Neural progenitor cell (in vitro differentiated cells): ENCODE measurements at regions not wholly inside any gene's neighbourhood (a gene's known extent, or its start where the extent isn't known, plus 50 kb on each side); places are given as distances from the start of the nearest gene placed in this dataset.

Experiments
- DNase-seq: peaks from one replicate; pipeline ENCODE4 v3.0.0-alpha.2; 2016; ENCODE audit warnings: low spot score
- H2AFZ ChIP-seq: fragments of 200-600 bp; sonication (generic); replicated peaks from 2 replicates; pipeline ENCODE4 v1.6.1; 2016; ENCODE audit warnings: antibody characterized with exemption
- H3F3A ChIP-seq: fragments of 200-600 bp; sonication (generic); 2 replicates; pipeline ENCODE4 v1.6.1; 2016; ENCODE audit warnings: antibody characterized with exemption, low read depth
- H3K27ac ChIP-seq: fragments of 200-600 bp; sonication (generic); 2 replicates; pipeline ENCODE4 v1.5.1; 2016; ENCODE audit warnings: mild to moderate bottlenecking
- H3K27me3 ChIP-seq: fragments of 200-600 bp; sonication (generic); 2 replicates; pipeline ENCODE4 v1.6.1; 2016; ENCODE audit warnings: mild to moderate bottlenecking, moderate library complexity
- H3K36me3 ChIP-seq: fragments of 200-600 bp; sonication (generic); 2 replicates; pipeline ENCODE4 v1.5.1; 2016
- H3K4me1 ChIP-seq: fragments of 200-600 bp; sonication (generic); 2 replicates; pipeline ENCODE4 v1.6.1; 2016; ENCODE audit warnings: mixed run types
- H3K4me2 ChIP-seq: fragments of 200-600 bp; sonication (generic); 2 replicates; pipeline ENCODE4 v1.6.1; 2016
- H3K4me3 ChIP-seq: fragments of 200-600 bp; sonication (generic); 2 replicates; pipeline ENCODE4 v1.5.1; 2016
- H3K79me2 ChIP-seq: fragments of 200-600 bp; sonication (generic); 2 replicates; pipeline ENCODE4 v1.6.1; 2016; ENCODE audit warnings: low read depth
- H3K9ac ChIP-seq: fragments of 200-600 bp; sonication (generic); 2 replicates; pipeline ENCODE4 v1.6.1; 2016
- H3K9me3 ChIP-seq: fragments of 200-600 bp; sonication (generic); 2 replicates; pipeline ENCODE4 v1.5.1; 2016; ENCODE audit warnings: low read depth
- H4K20me1 ChIP-seq: fragments of 200-600 bp; sonication (generic); 2 replicates; pipeline ENCODE4 v1.6.1; 2016; ENCODE audit warnings: low read depth
- H3K27ac Mint-ChIP-seq: 3 replicates; pipeline ENCODE4 v1.8.0; 2021; ENCODE audit warnings: mixed read lengths
- H3K27me3 Mint-ChIP-seq: 2 replicates; pipeline ENCODE4 v1.8.0; 2022; ENCODE audit warnings: low read depth, mild to moderate bottlenecking, inconsistent platforms, moderate library complexity, mixed read lengths; ENCODE audit not compliant: insufficient read depth
- H3K36me3 Mint-ChIP-seq: 3 replicates; pipeline ENCODE4 v1.8.0; 2021; ENCODE audit warnings: mixed read lengths
- H3K4me1 Mint-ChIP-seq: 3 replicates; pipeline ENCODE4 v1.8.0; 2021; ENCODE audit warnings: mixed read lengths
- H3K4me3 Mint-ChIP-seq: 3 replicates; pipeline ENCODE4 v1.8.0; 2021; ENCODE audit warnings: mild to moderate bottlenecking, moderate library complexity, mixed read lengths
- H3K9me3 Mint-ChIP-seq: 3 replicates; pipeline ENCODE4 v1.8.0; 2020; ENCODE audit warnings: mixed read lengths
- EZH2 ChIP-seq: fragments of 200-600 bp; sonication (generic); IDR thresholded peaks from 2 replicates; pipeline ENCODE4 v1.6.1; 2017; ENCODE audit warnings: antibody characterized with exemption, mild to moderate bottlenecking, moderate library complexity
- EZH2phosphoT487 ChIP-seq: fragments of 200-600 bp; sonication (generic); IDR thresholded peaks from 2 replicates; pipeline ENCODE4 v1.6.1; 2017; ENCODE audit warnings: antibody characterized with exemption
- TF ChIP-seq, protein P1 (sequence below): fragments of 200-600 bp; sonication (generic); IDR thresholded peaks from 2 replicates; pipeline ENCODE4 v1.5.1; 2017; ENCODE audit warnings: antibody characterized with exemption, mild to moderate bottlenecking

DNA sequence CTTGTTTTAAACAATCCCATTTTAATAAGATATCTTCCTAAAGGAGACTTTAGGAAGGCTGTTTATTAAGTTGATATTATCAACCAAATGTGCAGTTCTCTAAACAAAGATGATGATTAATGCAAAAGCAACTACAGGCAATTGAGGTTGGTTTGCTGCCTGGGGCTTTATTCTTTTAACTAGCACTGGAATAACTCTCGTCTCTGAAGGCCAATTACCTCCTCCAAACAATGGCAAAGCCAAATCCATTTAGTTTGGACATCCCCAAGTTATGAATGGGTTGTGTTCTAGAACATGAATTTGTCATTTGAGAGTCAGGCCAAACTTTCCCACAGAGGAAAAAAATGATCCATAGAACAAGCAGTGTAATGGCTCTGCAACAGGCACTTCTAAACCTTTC, 114.1 kb downstream of the SLC16A9 start:
- H3K4me1 ChIP-seq = no peaks in the 10 kb centered on the region
- Mint-ChIP-seq H3K4me1 (no peaks in the 10 kb centered on the region), H3K27me3 (peaks cover 2% of the 10 kb centered on the region), H3K9me3 (peaks cover 2% of the 10 kb centered on the region), H3K27ac (no peak overlapping the region), H3K4me3 (no peak overlapping the region), H3K36me3 (no peaks in the 10 kb centered on the region)
- no peaks in the 10 kb centered on the region for H3F3A ChIP-seq
- no peaks in the 10 kb centered on the region for H3K36me3 ChIP-seq
- H3K4me3 ChIP-seq = no peak overlapping the region
- no peaks in the 10 kb centered on the region for H4K20me1 ChIP-seq
- H3K27me3 ChIP-seq = no peaks in the 10 kb centered on the region
- no peak overlapping the region for H3K4me2 ChIP-seq
- no peaks in the 10 kb centered on the region for H3K79me2 ChIP-seq
- DNase-seq = no peak
- no peak overlapping the region for H3K27ac ChIP-seq
- no peaks in the 10 kb centered on the region for H3K9me3 ChIP-seq
- no peak overlapping the region for H3K9ac ChIP-seq
- H2AFZ ChIP-seq = no peak overlapping the region
- TF ChIP-seq EZH2phosphoT487 = no peak
- TF ChIP-seq EZH2 = no peak
- TF ChIP-seq, protein P1, sequence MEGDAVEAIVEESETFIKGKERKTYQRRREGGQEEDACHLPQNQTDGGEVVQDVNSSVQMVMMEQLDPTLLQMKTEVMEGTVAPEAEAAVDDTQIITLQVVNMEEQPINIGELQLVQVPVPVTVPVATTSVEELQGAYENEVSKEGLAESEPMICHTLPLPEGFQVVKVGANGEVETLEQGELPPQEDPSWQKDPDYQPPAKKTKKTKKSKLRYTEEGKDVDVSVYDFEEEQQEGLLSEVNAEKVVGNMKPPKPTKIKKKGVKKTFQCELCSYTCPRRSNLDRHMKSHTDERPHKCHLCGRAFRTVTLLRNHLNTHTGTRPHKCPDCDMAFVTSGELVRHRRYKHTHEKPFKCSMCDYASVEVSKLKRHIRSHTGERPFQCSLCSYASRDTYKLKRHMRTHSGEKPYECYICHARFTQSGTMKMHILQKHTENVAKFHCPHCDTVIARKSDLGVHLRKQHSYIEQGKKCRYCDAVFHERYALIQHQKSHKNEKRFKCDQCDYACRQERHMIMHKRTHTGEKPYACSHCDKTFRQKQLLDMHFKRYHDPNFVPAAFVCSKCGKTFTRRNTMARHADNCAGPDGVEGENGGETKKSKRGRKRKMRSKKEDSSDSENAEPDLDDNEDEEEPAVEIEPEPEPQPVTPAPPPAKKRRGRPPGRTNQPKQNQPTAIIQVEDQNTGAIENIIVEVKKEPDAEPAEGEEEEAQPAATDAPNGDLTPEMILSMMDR = no peak

DNA sequence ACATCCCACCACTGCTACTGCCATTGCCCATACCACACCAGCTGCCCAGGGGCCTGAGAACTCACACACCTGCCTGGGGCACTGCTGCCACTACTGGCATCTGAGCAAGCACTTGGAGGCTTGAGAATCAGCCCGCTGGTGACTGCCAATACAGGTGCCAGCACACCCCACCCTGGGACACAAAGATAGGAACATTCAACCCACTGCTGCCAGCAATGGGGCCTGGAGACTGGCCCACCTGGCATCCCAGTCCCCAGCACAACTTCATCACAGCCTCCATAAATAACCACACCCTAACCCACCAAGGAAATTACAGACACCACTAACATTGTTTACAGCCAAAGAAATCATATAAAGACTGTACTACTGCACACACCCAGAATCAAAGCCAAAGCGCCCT, 115.9 kb downstream of the SLC16A9 start:
- H3K4me3 ChIP-seq = no peak overlapping the region
- H3K27me3 ChIP-seq = no peaks in the 10 kb centered on the region
- no peaks in the 10 kb centered on the region for H3K36me3 ChIP-seq
- TF ChIP-seq EZH2phosphoT487 = no peak
- TF ChIP-seq, protein P1 = no peak
- no peak for TF ChIP-seq EZH2
- H3K9ac ChIP-seq = no peak overlapping the region
- Mint-ChIP-seq H3K27ac (no peak overlapping the region), H3K27me3 (peaks cover 2% of the 10 kb centered on the region), H3K4me3 (no peak overlapping the region), H3K36me3 (no peaks in the 10 kb centered on the region), H3K9me3 (peaks cover 2% of the 10 kb centered on the region), H3K4me1 (no peaks in the 10 kb centered on the region)
- no peaks in the 10 kb centered on the region for H3K9me3 ChIP-seq
- H3K79me2 ChIP-seq = no peaks in the 10 kb centered on the region
- H3K4me1 ChIP-seq = no peaks in the 10 kb centered on the region
- no peaks in the 10 kb centered on the region for H3F3A ChIP-seq
- H3K27ac ChIP-seq = no peak overlapping the region
- H2AFZ ChIP-seq = no peak overlapping the region
- H4K20me1 ChIP-seq = no peaks in the 10 kb centered on the region
- DNase-seq = no peak
- no peak overlapping the region for H3K4me2 ChIP-seq

DNA sequence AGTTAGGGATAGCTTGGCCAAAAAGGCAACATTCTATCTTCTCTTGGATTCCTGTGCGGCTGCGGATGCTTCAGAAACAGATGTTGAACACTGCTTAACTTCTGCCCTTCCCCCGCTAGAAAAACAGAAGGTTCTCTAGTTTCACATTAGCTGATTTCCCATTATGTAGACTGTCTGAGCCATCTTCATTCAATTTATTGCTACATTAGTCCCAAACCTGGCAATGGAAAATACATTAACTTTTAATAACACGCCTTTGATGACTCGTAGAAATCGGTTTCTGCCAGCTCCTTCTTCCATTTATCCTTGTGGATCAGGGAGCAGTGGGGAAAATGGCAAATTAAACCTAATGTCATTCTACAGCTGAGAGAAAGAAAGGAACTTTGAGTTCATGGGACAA, 119.9 kb downstream of the SLC16A9 start:
- no peaks in the 10 kb centered on the region for H3K79me2 ChIP-seq
- no peak overlapping the region for H3K27ac ChIP-seq
- no peak overlapping the region for H3K27ac Mint-ChIP-seq

More for the DNA sequence above, 119.9 kb downstream of the SLC16A9 start:
- Mint-ChIP-seq H3K27me3 (peaks cover 4% of the 10 kb centered on the region), H3K4me1 (no peaks in the 10 kb centered on the region), H3K36me3 (no peaks in the 10 kb centered on the region), H3K9me3 (peaks cover 4% of the 10 kb centered on the region), H3K4me3 (no peak overlapping the region)
- Histone ChIP-seq H3K4me1 (no peaks in the 10 kb centered on the region), H3K4me3 (no peak overlapping the region), H4K20me1 (no peaks in the 10 kb centered on the region), H3K4me2 (no peak overlapping the region), H3K9me3 (no peaks in the 10 kb centered on the region), H2AFZ (no peak overlapping the region), H3F3A (no peaks in the 10 kb centered on the region), H3K27me3 (no peaks in the 10 kb centered on the region), H3K9ac (no peak overlapping the region), H3K36me3 (no peaks in the 10 kb centered on the region)
- DNase-seq = no peak
- TF ChIP-seq EZH2 (no peak), EZH2phosphoT487 (no peak)
- TF ChIP-seq, protein P1 = no peak
